ENCODE measurements at regions not wholly inside any gene's neighbourhood (a gene's known extent, or its start where the extent isn't known, plus 50 kb on each side); places are given as distances from the start of the nearest gene placed in this dataset.
A peak's percentile ranks its signal among the peaks of the same experiment; 100 is the strongest.

DNA sequence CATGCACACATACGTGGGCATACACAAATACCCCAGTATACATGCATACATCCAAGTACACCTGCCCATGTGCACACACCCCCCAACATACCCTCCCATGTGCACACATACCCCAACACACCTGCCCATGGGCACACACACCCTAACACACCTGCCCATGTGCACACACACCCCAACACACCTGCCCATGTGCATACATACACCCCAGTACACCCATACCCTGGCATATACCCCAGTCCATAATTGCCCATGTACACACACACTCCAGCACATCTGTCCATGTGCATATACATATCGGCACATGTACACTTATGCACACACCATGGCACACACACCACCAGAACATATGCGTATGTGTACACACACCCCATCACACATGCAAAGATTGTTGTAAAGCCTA, 475.2 kb downstream of the PREX1 start:
- peaks cover 2% of the 10 kb centered on the region for H3K9me3 Mint-ChIP-seq (ENCODE audit: low read depth, unreplicated experiment)
- CTCF ChIA-PET, result no interaction called here
- DNase-seq, result no peak
- H3K27ac Mint-ChIP-seq (ENCODE audit: unreplicated experiment), result no peak overlapping the region
- no peaks in the 10 kb centered on the region for H3K36me3 Mint-ChIP-seq (ENCODE audit: insufficient read depth, unreplicated experiment)
- no TSS peak for BruUV-seq (replicated peaks)
- TF ChIP-seq, protein P1, sequence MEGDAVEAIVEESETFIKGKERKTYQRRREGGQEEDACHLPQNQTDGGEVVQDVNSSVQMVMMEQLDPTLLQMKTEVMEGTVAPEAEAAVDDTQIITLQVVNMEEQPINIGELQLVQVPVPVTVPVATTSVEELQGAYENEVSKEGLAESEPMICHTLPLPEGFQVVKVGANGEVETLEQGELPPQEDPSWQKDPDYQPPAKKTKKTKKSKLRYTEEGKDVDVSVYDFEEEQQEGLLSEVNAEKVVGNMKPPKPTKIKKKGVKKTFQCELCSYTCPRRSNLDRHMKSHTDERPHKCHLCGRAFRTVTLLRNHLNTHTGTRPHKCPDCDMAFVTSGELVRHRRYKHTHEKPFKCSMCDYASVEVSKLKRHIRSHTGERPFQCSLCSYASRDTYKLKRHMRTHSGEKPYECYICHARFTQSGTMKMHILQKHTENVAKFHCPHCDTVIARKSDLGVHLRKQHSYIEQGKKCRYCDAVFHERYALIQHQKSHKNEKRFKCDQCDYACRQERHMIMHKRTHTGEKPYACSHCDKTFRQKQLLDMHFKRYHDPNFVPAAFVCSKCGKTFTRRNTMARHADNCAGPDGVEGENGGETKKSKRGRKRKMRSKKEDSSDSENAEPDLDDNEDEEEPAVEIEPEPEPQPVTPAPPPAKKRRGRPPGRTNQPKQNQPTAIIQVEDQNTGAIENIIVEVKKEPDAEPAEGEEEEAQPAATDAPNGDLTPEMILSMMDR (IDR thresholded peaks at IDR 0.05; ENCODE audit: unreplicated experiment), result no peak
- no peaks in the 10 kb centered on the region for H3K27me3 Mint-ChIP-seq (ENCODE audit: unreplicated experiment)
- H3K4me1 Mint-ChIP-seq (ENCODE audit: low read depth, unreplicated experiment), result no peaks in the 10 kb centered on the region
- intact Hi-C loops (cut with micrococcal nuclease; ENCODE audit: unreplicated experiment), result no loop called here
- no peak overlapping the region for H3K4me3 Mint-ChIP-seq (ENCODE audit: low read depth, unreplicated experiment)

DNA sequence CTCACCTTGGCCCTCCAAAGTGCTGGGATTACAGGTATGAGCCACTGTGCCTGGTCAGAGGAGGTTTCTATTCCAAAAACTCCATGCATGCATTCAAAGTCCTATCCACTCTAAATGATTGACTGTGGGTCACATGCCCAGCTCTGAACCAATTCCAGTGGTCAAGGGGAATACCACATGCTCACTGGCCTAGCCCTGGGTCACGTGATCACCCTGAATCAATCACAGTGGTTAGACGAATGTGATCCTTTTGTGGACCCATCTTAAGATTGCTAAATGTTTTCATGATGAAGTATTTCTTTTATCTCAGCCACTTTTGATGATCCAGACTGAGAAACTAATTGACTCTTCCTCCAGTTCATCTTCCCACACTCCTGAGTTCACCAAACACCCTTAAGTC, 475.8 kb downstream of the PREX1 start:
- H3K4me1 Mint-ChIP-seq (ENCODE audit: low read depth, unreplicated experiment), result no peaks in the 10 kb centered on the region
- intact Hi-C loops (cut with micrococcal nuclease; ENCODE audit: unreplicated experiment), result no loop called here
- CTCF ChIA-PET, result interaction anchor here (1.2 kb wide), 1 partner anchor 53 kb away, joined by 3 read pairs; no protein-coding TSS in a partner anchor
- no TSS peak for BruUV-seq (replicated peaks)
- no peaks in the 10 kb centered on the region for H3K36me3 Mint-ChIP-seq (ENCODE audit: insufficient read depth, unreplicated experiment)
- DNase-seq, result no peak
- H3K9me3 Mint-ChIP-seq (ENCODE audit: low read depth, unreplicated experiment), result peaks cover 2% of the 10 kb centered on the region
- H3K4me3 Mint-ChIP-seq (ENCODE audit: low read depth, unreplicated experiment), result no peak overlapping the region
- TF ChIP-seq, protein P1 (IDR thresholded peaks at IDR 0.05; ENCODE audit: unreplicated experiment), result no peak
- H3K27ac Mint-ChIP-seq (ENCODE audit: unreplicated experiment), result no peak overlapping the region
- H3K27me3 Mint-ChIP-seq (ENCODE audit: unreplicated experiment), result no peaks in the 10 kb centered on the region

DNA sequence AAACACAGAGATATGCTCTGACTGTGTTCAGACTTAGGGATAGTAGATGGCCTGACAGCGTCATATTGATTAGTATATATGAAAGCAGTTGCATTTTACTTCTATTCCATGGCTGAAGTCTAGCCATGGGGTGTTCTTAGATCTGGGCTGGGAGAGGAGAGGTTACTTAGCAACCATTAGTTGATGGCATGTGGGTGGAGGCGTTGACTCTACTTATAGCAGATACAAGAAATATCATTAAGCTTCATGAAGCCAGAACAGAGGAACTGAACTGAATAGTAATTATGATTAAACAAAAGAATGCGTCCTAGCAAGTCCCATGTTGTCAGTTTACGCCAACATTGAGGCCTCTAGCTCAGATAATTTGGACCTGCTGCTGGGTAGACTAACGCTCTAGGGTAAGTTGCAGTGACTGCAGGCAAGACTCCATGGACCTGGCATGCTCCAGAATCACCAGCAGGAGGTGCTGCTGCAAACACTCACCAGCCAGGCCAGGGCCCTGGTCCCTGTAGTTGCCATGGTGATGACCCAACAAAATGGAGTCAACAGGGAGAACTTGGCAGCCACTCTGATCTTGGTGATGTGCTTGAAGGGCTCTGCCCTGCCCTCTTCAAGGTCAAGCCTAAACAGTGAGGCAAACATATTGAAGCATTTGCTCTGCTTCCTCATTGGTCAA, 477.3 kb downstream of the PREX1 start:
- Mint-ChIP-seq H3K27ac (ENCODE audit: unreplicated experiment) (no peak overlapping the region), H3K36me3 (ENCODE audit: insufficient read depth, unreplicated experiment) (no peaks in the 10 kb centered on the region), H3K4me1 (ENCODE audit: low read depth, unreplicated experiment) (no peaks in the 10 kb centered on the region), H3K27me3 (ENCODE audit: unreplicated experiment) (no peaks in the 10 kb centered on the region), H3K9me3 (ENCODE audit: low read depth, unreplicated experiment) (peaks cover 2% of the 10 kb centered on the region), H3K4me3 (ENCODE audit: low read depth, unreplicated experiment) (no peak overlapping the region)
- no TSS peak for BruUV-seq (replicated peaks)
- CTCF ChIA-PET, result no interaction called here
- no peak for DNase-seq
- TF ChIP-seq, protein P1 (IDR thresholded peaks at IDR 0.05; ENCODE audit: unreplicated experiment), result peak; percentile 52
- intact Hi-C loops (cut with micrococcal nuclease; ENCODE audit: unreplicated experiment), result no loop called here

DNA sequence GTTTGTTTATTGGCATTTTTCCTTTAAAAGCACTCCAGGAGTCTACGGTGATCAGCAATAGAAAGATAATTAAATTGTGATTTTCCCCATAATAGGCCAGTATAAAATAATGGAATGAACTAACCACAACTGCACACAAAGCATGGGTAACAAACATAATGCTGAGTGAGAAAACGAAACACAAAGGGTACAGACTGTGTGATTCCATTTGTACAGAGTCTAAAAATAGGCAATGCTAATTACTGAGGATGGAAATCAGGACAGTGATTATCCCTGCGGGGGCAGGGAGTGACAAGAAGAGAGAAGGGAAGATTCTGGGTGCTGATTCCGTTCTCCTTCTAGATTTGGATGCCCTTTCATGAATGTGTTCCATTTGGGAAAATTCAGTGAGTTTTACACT, 478.1 kb downstream of the PREX1 start:
- H3K4me1 Mint-ChIP-seq (ENCODE audit: low read depth, unreplicated experiment), result no peaks in the 10 kb centered on the region
- intact Hi-C loops (cut with micrococcal nuclease; ENCODE audit: unreplicated experiment), result no loop called here
- TF ChIP-seq, protein P1 (IDR thresholded peaks at IDR 0.05; ENCODE audit: unreplicated experiment), result no peak
- H3K36me3 Mint-ChIP-seq (ENCODE audit: insufficient read depth, unreplicated experiment), result no peaks in the 10 kb centered on the region
- H3K9me3 Mint-ChIP-seq (ENCODE audit: low read depth, unreplicated experiment), result no peaks in the 10 kb centered on the region
- CTCF ChIA-PET, result no interaction called here
- DNase-seq, result no peak
- H3K4me3 Mint-ChIP-seq (ENCODE audit: low read depth, unreplicated experiment), result no peak overlapping the region
- no peak overlapping the region for H3K27ac Mint-ChIP-seq (ENCODE audit: unreplicated experiment)
- BruUV-seq (replicated peaks), result no TSS peak
- H3K27me3 Mint-ChIP-seq (ENCODE audit: unreplicated experiment), result no peaks in the 10 kb centered on the region
